Peyer's patch (tissue), 4 donors: ENCODE measurements at regions not wholly inside any gene's neighbourhood (a gene's known extent, or its start where the extent isn't known, plus 50 kb on each side); places are given as distances from the start of the nearest gene placed in this dataset.

Experiments
- DNase-seq, 3 donors: peaks; one replicate each; pipeline ENCODE4 v3.0.0-alpha.2; 2017 to 2019
- H3K27ac ChIP-seq, 4 donors: fragments of 200-600 bp; sonication (generic); one replicate each; pipeline ENCODE4 v1.5.1; 2016 to 2019
- H3K27me3 ChIP-seq, 2 donors: fragments of 200-600 bp; sonication (generic); one replicate each; pipeline ENCODE4 v1.5.1; 2019
- H3K36me3 ChIP-seq, 3 donors: fragments of 200-600 bp; sonication (generic); one replicate each; pipeline ENCODE4 v1.5.1; 2016 to 2019
- H3K4me1 ChIP-seq, 4 donors: fragments of 200-600 bp; sonication (generic); one replicate each; pipeline ENCODE4 v1.5.1; 2016 to 2019
- H3K4me3 ChIP-seq, 4 donors: fragments of 200-600 bp; sonication (generic); 1 replicate in 3 of 4; 2 replicates in 1 of 4; pipeline ENCODE4 v1.5.1; 2016 to 2019; ENCODE audit warnings: mild to moderate bottlenecking in 1 of 4
- H3K9me3 ChIP-seq, 4 donors: fragments of 200-600 bp; sonication (generic); one replicate each; pipeline ENCODE4 v1.5.1; 2016 to 2019; ENCODE audit warnings: mild to moderate bottlenecking in 1 of 4
- POLR2A ChIP-seq, 2 donors: fragments of 450-650 bp; IDR thresholded peaks; one replicate each; pipeline ENCODE4 v1.5.1; 2017; ENCODE audit warnings: antibody characterized with exemption in 2 of 2, mild to moderate bottlenecking in 2 of 2, moderate library complexity in 2 of 2
- TF ChIP-seq, protein P1 (sequence below), 6 experiments: fragments of 450-650 bp in 4 of 6; fragments of 200-600 bp in 2 of 6; sonication (generic) in 1 of 6; IDR thresholded peaks; one replicate each; pipeline ENCODE4 v1.5.1; 2017 to 2019; ENCODE audit warnings: antibody characterized with exemption in 6 of 6, mild to moderate bottlenecking in 3 of 6, moderate library complexity in 1 of 6

DNA sequence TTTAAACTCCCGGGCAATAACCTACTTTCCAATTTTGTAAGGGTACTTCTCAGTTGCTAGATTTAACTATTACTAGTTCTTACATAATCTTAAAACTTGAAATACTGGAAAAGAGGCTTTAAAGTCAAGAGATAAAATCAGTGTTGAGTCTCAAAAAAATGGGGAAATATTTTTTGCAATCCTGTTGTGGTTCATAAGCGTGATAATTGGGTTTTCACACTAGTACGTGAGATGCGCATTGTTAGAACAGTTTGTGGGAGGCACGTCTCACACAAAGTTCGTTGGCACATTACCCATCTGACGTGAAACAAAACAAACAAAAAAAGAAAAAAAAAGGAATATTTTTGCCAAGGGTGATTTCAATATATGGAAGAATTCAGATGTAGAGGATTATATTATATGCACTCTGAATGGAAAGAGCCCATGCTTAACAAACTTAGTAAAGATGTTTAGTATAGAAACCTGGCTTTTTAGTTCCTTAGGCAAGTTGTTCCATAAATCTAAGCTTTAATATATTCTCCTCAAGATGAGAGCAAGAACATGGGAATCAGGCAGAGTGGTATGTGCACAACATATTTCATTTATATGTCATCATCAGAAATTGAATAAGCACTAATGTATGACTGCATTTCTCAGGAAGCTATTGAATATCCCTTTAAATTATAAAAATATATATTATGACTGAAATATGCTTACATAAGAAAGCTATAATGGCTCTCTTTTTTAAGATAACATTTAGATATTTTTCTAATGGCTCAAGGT lies 73.9 kb upstream of the TNFSF4 start:
- H3K27me3 ChIP-seq = no peaks in the 10 kb centered on the region
- H3K9me3 ChIP-seq = no peaks in the 10 kb centered on the region
- H3K27ac ChIP-seq = no peak overlapping the region
- H3K4me1 ChIP-seq = no peaks in the 10 kb centered on the region
- no peaks in the 10 kb centered on the region for H3K36me3 ChIP-seq
- TF ChIP-seq, protein P1, sequence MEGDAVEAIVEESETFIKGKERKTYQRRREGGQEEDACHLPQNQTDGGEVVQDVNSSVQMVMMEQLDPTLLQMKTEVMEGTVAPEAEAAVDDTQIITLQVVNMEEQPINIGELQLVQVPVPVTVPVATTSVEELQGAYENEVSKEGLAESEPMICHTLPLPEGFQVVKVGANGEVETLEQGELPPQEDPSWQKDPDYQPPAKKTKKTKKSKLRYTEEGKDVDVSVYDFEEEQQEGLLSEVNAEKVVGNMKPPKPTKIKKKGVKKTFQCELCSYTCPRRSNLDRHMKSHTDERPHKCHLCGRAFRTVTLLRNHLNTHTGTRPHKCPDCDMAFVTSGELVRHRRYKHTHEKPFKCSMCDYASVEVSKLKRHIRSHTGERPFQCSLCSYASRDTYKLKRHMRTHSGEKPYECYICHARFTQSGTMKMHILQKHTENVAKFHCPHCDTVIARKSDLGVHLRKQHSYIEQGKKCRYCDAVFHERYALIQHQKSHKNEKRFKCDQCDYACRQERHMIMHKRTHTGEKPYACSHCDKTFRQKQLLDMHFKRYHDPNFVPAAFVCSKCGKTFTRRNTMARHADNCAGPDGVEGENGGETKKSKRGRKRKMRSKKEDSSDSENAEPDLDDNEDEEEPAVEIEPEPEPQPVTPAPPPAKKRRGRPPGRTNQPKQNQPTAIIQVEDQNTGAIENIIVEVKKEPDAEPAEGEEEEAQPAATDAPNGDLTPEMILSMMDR (IDR thresholded peaks at IDR 0.05) = no peak
- no peak for TF ChIP-seq POLR2A (IDR thresholded peaks at IDR 0.05)
- H3K4me3 ChIP-seq = no peak overlapping the region
- DNase-seq = no peak

DNA sequence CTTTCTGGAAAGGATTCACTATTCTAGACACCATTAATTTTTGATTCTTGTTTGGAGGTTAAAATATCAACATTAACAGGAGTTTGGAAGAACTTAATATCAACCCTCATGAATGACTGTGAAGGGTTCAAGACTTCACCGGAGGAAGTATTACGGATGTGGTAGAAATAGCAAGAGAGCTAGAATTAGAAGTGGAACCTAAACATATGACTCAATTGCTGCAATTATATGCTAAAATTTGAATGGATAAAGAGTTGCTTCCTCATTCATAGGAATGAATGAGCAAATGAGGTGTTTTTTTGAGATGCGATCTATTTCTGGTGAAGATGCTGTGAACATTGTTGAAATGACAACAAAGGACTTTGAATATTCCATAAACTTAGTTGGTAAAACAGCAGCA lies 77.9 kb upstream of the TNFSF4 start:
- no peaks in the 10 kb centered on the region for H3K36me3 ChIP-seq
- H3K27ac ChIP-seq = no peak overlapping the region
- no peak overlapping the region for H3K4me3 ChIP-seq
- no peaks in the 10 kb centered on the region for H3K27me3 ChIP-seq
- no peaks in the 10 kb centered on the region for H3K9me3 ChIP-seq
- no peak for DNase-seq
- H3K4me1 ChIP-seq = no peaks in the 10 kb centered on the region
- no peak for TF ChIP-seq POLR2A (IDR thresholded peaks at IDR 0.05)

DNA sequence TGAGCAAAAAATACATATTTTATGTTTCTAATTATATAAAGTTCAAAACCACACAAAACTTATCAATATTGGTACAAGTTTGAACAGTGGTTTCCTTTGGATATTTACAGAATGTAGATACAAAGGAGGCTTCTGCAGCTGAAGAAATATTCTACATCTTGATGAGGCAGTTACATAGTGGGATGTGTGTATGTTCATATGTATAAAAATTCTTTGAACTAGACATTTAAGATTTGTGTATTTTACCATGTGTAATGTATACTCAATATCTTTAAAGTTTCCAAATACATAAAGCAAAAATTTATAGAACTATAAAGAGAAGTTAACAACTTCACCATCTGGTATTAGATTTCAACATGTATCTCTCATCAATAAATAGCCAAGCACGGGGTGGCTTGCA lies 80.7 kb upstream of the TNFSF4 start:
- Histone ChIP-seq H3K27ac (no peak overlapping the region), H3K36me3 (no peaks in the 10 kb centered on the region), H3K4me1 (no peaks in the 10 kb centered on the region), H3K9me3 (no peaks in the 10 kb centered on the region), H3K27me3 (no peaks in the 10 kb centered on the region), H3K4me3 (no peak overlapping the region)
- DNase-seq = no peak
- TF ChIP-seq, protein P1 (IDR thresholded peaks at IDR 0.05) = no peak
- TF ChIP-seq POLR2A (IDR thresholded peaks at IDR 0.05) = no peak

DNA sequence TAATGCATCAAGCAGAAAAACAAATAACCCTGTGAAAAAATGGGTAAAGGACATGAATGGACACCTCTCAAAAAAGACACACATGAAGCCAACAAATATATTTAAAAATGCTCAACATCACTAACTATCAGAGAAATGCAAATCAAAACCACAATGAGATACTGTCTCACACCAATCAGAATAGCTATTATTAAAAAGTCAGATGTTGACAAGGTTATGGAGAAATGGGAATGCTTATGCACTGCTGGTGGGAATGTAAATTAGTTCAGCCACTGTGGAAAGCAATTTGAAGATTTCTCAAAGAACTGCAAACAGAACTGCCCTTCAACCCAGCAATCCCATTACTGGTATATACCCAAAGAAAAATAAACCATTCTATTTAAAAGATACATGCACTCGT lies 86.6 kb upstream of the TNFSF4 start:
- TF ChIP-seq, protein P1 (IDR thresholded peaks at IDR 0.05) = no peak
- TF ChIP-seq POLR2A (IDR thresholded peaks at IDR 0.05) = no peak
- DNase-seq = no peak
- Histone ChIP-seq H3K4me1 (no peaks in the 10 kb centered on the region), H3K36me3 (no peaks in the 10 kb centered on the region), H3K27ac (no peak overlapping the region), H3K27me3 (no peaks in the 10 kb centered on the region), H3K9me3 (no peaks in the 10 kb centered on the region), H3K4me3 (no peak overlapping the region)

DNA sequence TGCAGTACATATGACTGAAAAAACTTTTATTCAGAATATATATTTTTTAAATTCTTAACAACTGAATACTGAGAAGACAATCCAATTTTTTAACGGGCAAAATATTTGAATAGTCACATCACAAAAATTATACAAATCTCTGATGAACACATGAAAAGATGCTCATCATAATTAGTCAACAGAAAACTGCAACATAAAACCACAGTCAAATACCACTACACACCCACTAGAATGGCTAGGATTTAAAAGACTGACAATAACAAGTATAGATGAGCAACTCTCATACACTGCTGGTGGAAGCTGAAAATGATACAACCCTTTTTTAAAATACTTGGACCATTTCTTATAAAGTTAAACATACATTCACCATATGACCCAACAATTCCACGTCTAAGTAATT lies 87.7 kb upstream of the TNFSF4 start:
- Histone ChIP-seq H3K4me1 (no peaks in the 10 kb centered on the region), H3K4me3 (no peak overlapping the region), H3K36me3 (no peaks in the 10 kb centered on the region), H3K9me3 (no peaks in the 10 kb centered on the region), H3K27me3 (no peaks in the 10 kb centered on the region), H3K27ac (no peak overlapping the region)
- no peak for DNase-seq
- TF ChIP-seq POLR2A (IDR thresholded peaks at IDR 0.05) = no peak
- TF ChIP-seq, protein P1 (IDR thresholded peaks at IDR 0.05) = no peak

DNA sequence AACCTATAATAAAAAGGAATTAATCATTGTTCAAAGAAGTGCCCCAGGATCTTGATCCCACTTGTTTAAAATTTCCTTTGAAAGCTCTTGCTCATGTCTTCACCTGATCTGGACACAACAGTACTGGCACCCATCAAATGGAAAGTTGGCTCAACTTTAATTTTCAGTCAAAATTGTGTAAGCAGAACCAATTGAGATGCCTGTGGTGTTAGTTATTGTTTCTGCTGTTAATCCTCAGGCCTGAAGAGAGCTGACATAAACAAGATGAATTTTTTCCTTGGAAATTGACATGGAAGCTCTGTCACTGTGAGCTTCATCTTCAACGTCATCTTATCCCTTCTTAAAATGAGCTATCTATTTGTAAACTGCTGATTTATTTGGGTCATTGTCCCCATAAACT lies 88.3 kb upstream of the TNFSF4 start:
- Histone ChIP-seq H3K36me3 (no peaks in the 10 kb centered on the region), H3K4me3 (no peak overlapping the region), H3K27ac (no peak overlapping the region), H3K27me3 (no peaks in the 10 kb centered on the region), H3K4me1 (no peaks in the 10 kb centered on the region), H3K9me3 (no peaks in the 10 kb centered on the region)
- no peak for DNase-seq
- TF ChIP-seq, protein P1 (IDR thresholded peaks at IDR 0.05) = no peak
- TF ChIP-seq POLR2A (IDR thresholded peaks at IDR 0.05) = no peak
